Memory B cell (primary cell): ENCODE measurements at regions not wholly inside any gene's neighbourhood (a gene's known extent, or its start where the extent isn't known, plus 50 kb on each side); places are given as distances from the start of the nearest gene placed in this dataset.
"Not testable (repeated sequence)": the region's sequence is repeated elsewhere in the genome, so short reads cannot be mapped to it uniquely, and the experiment has no call there.

Source experiments
- ATAC-seq: fragments of 150-1000 bp; cut with Tn5 transposase; 2 replicates; pipeline ENCODE4 v1.10.0; 2021; ENCODE audit warnings: low read depth, mild to moderate bottlenecking, moderate library complexity
- DNase-seq, 2 donors: peaks; one replicate each; pipeline ENCODE4 v3.0.0; 2022; ENCODE audit warnings: low spot score in 2 of 2
- H3K27ac Mint-ChIP-seq: one replicate; pipeline ENCODE4 v1.8.0; 2022; ENCODE audit warnings: mild to moderate bottlenecking, moderate library complexity, mixed read lengths
- H3K27me3 Mint-ChIP-seq: one replicate; pipeline ENCODE4 v1.8.0; 2022; ENCODE audit warnings: mixed read lengths
- H3K36me3 Mint-ChIP-seq: one replicate; pipeline ENCODE4 v1.8.0; 2022; ENCODE audit warnings: mild to moderate bottlenecking, mixed read lengths
- H3K4me1 Mint-ChIP-seq: one replicate; pipeline ENCODE4 v1.8.0; 2022; ENCODE audit warnings: mixed read lengths
- H3K4me3 Mint-ChIP-seq: one replicate; pipeline ENCODE4 v1.8.0; 2022; ENCODE audit warnings: mild to moderate bottlenecking, moderate library complexity, mixed read lengths
- H3K9me3 Mint-ChIP-seq: one replicate; pipeline ENCODE4 v1.8.0; 2022; ENCODE audit warnings: mixed read lengths

DNA sequence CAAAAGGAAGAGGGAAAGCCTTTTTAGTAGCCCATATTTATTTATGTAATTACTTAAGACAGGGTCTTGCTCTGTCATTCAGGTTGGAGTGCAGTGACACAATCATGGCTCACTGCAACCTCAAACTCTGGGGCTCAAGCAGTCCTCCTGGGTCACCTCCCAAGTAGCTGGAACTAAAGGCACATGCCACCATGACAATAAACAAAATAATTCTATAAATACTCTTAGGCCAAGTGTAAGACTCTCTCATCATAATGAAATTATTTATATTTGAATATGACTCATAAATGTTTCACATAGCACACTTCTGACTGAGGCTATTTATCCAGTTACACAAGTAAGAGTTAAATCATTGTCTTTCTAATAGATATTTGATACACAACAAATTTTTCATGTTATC is 314.7 kb downstream of the AMY1C start:
- Mint-ChIP-seq H3K36me3 (no peaks in the 10 kb centered on the region), H3K9me3 (no peaks in the 10 kb centered on the region)
- ATAC-seq: no peak

DNA sequence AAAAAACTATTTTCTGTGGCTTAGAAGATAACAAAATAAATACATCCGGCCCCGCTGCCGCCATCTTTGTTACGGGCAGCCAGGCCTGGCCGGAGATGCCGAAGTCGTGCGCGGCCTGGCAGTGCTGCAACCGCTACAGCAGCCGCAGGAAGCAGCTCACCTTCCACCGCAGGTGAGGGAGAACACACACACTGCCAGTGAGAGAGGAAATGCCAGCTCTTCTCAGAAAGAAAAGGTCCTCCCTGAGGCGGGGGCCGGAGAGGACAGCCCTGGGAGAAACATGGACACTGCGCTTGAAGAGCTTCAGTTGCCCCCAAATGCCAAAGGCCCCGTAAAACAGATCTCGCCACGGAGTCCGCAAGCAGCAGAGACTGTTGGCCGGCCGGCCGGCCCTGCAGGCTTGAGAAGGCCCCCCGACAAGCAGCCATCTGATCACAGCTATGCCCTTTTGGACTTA is 323.2 kb downstream of the AMY1C start:
- no peak overlapping the region for H3K4me3 Mint-ChIP-seq
- peaks cover 4% of the 10 kb centered on the region for H3K27me3 Mint-ChIP-seq

More for the DNA sequence above, 314.7 kb downstream of the AMY1C start:
- Mint-ChIP-seq H3K27ac (no peak overlapping the region), H3K27me3 (no peaks in the 10 kb centered on the region), H3K4me1 (no peaks in the 10 kb centered on the region), H3K4me3 (no peak overlapping the region)
- DNase-seq: no peak

DNA sequence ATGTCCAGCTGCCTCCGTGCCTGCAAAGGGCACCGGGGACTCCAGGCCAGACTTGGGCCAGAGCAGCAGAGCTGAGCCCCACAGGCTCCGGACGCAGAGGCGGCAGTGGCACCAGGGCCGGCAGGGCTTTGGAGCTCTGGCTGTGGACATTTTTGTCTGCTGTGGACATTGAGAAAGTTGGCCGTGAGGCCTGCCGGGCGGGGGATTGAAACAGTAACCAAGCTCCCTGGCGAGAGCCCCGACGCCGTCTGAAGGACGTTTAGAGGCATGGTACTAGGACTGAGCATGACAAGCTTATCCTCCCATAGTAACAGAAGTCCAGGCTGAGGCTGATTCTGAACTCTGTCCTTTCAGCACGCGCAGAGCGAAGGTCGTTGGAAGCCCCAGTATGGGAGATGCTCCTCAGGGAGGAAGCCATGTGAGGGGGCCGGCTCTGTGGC is 323.8 kb downstream of the AMY1C start:
- DNase-seq (no peak), ATAC-seq (no peak)
- no peak overlapping the region for H3K27ac Mint-ChIP-seq
- no peaks in the 10 kb centered on the region for H3K4me1 Mint-ChIP-seq
- H3K27me3 Mint-ChIP-seq: peaks cover 4% of the 10 kb centered on the region
- no peaks in the 10 kb centered on the region for H3K9me3 Mint-ChIP-seq
- no peak overlapping the region for H3K4me3 Mint-ChIP-seq
- H3K36me3 Mint-ChIP-seq: no peaks in the 10 kb centered on the region

More for the DNA sequence above, 323.2 kb downstream of the AMY1C start:
- DNase-seq (no peak), ATAC-seq (no peak)
- H3K4me1 Mint-ChIP-seq: no peaks in the 10 kb centered on the region
- no peaks in the 10 kb centered on the region for H3K36me3 Mint-ChIP-seq
- H3K27ac Mint-ChIP-seq: no peak overlapping the region
- no peaks in the 10 kb centered on the region for H3K9me3 Mint-ChIP-seq

DNA sequence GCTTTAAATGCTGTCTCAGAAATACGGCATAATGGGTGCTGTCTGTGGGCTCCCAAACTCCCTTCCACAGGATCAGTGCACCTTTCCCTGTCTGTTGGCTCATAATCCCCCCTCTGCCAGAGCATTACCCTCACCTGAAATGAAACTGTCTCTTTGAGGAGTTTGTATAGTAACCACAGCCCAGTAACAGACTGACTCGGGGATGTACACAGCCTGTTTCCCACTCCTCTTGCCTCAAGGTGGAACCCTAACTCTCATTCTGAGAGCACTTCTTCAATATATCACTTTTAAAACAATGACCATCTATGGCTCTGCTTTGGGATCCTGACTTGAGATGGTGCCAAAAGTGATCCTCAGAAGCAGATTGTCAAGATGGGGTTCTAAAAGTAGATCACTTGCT is 332.5 kb downstream of the AMY1C start:
- Mint-ChIP-seq H3K4me1 (peaks cover 3% of the 10 kb centered on the region), H3K27me3 (no peaks in the 10 kb centered on the region), H3K4me3 (no peak overlapping the region), H3K27ac (no peak overlapping the region), H3K36me3 (no peaks in the 10 kb centered on the region), H3K9me3 (no peaks in the 10 kb centered on the region)
- ATAC-seq (no peak), DNase-seq (no peak)

DNA sequence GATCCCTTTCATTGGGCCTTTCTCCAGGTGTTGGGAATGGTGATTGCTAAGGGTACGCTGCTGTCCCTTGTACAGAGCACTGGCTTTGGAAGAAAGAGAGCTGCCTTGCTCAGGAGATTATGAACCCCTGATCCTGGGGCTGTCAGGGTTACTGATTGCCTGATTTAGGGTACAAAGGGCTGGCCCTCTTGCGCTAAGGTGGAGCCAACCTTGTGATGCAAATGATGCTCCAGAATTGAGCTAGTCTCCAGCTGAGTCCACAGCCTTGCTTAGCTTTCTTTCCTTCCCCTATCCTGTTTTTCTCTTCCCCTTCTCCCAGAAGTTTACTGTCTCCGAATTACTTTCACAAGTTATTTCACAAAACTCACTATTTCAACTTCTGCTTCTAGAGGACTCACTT is 334.7 kb downstream of the AMY1C start:
- DNase-seq (no peak), ATAC-seq (no peak)
- Mint-ChIP-seq H3K4me1 (peaks cover 3% of the 10 kb centered on the region), H3K27me3 (no peaks in the 10 kb centered on the region), H3K27ac (no peak overlapping the region), H3K36me3 (no peaks in the 10 kb centered on the region), H3K9me3 (no peaks in the 10 kb centered on the region), H3K4me3 (no peak overlapping the region)

DNA sequence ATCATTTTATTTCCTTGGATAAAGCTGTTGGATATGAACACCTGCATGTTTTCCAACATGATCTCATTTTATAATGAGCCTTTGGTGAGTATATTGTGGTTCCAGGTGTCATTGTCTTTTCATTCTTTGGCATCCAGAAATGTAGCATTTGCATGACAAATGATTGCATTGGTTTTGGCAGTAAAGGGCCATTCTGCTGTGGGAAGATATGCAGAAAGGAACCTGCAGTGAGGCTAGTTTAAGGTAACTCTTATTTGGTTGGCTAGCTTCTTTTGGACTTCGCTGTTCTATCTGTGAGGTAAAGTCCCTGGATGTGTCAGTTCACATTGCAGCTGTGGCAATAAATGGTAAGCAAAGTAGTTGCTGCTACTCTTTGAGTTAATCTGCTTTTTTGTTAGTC is 343.0 kb downstream of the AMY1C start:
- no peaks in the 10 kb centered on the region for H3K4me1 Mint-ChIP-seq
- H3K9me3 Mint-ChIP-seq: no peaks in the 10 kb centered on the region
- no peak overlapping the region for H3K4me3 Mint-ChIP-seq
- ATAC-seq: no peak
- no peaks in the 10 kb centered on the region for H3K27me3 Mint-ChIP-seq
- no peaks in the 10 kb centered on the region for H3K36me3 Mint-ChIP-seq
- DNase-seq: no peak
- no peak overlapping the region for H3K27ac Mint-ChIP-seq

DNA sequence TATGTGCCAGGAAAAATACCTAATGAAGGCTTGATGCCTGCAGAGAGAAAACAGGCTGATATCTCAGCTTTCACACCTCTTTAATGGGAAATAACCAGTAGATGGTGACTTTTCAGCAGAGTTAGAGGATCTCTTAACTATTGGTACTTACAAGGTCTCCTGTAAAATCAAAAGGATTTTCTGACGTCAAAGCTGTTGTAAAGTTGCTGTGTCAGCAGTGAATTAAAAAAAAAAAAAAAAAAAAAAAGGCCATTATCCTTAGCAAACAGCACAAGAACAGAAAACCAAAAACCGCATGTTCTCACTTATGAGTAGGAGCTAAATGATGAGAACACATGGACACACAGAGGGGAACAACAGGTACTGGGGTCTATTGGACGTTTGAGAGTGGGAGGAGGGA is 349.1 kb downstream of the AMY1C start:
- H3K36me3 Mint-ChIP-seq: no peaks in the 10 kb centered on the region
- no peaks in the 10 kb centered on the region for H3K4me1 Mint-ChIP-seq
- H3K27ac Mint-ChIP-seq: no peak overlapping the region
- no peaks in the 10 kb centered on the region for H3K9me3 Mint-ChIP-seq
- H3K4me3 Mint-ChIP-seq: no peak overlapping the region
- no peaks in the 10 kb centered on the region for H3K27me3 Mint-ChIP-seq
- DNase-seq (no peak), ATAC-seq (no peak)

DNA sequence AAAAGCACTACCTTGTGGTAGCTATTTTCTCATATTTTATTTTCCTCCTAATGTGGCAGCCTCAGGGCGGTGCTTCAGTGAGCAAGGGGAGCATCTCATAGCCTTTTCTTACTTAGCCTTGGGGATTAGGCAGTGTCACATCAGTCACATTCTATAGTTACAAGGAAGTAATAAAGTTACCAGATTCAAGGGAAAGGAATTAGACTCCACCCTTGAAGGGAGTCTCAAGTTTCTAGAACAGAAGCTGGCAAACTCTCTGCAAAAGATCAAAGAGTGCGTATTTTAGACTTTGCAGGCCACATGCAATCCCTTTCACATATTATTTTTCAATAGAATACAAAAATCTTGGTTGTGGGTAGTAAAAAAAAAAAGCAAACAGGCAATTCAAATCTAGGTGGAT is 350.4 kb downstream of the AMY1C start:
- Mint-ChIP-seq H3K4me1 (peaks cover 5% of the 10 kb centered on the region), H3K27me3 (no peaks in the 10 kb centered on the region), H3K9me3 (no peaks in the 10 kb centered on the region), H3K4me3 (no peak overlapping the region), H3K27ac (no peak overlapping the region), H3K36me3 (no peaks in the 10 kb centered on the region)
- DNase-seq: no peak
- ATAC-seq: no peak

DNA sequence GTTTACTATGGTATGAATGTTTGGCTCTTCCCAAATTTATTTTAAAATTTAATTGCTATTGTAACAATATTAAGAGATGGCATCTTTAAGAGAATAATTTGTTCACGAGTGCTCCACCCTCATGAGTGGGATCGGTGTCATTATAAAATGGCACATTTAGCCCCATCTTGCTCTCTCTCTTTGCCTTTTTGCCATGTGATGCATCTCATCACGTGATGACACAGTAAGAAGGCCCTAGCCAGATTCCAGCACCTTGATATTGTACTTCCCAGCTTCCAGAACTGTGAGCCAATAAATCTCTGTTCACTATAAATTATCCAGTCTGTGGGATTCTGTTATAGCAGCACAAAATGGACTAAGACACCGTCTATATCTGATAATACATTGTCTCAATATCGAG is 355.8 kb downstream of the AMY1C start:
- DNase-seq: no peak
- Mint-ChIP-seq H3K27me3 (no peaks in the 10 kb centered on the region), H3K9me3 (no peaks in the 10 kb centered on the region), H3K4me1 (peaks cover 5% of the 10 kb centered on the region), H3K36me3 (no peaks in the 10 kb centered on the region), H3K27ac (no peak overlapping the region), H3K4me3 (no peak overlapping the region)
- no peak for ATAC-seq

DNA sequence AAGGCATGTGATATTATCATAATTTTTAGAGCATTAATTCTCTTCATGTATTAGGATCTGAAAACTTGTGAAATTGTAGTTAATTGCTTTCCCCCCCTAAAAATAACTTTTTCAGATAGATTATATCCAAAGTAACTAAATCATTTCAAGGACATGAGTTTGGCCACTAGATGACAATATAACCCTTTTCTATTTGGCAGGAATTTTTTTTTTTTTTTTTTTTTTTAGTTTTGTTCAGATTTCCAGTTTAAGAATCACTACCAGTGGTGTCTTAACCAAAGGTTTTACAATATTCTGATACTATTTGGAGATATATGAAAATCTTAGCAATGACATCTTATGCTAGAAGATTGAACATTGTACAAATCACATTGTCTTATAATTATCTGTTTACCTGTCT is 370.8 kb downstream of the AMY1C start:
- H3K27ac Mint-ChIP-seq: no peak overlapping the region
- no peak for DNase-seq
- H3K4me1 Mint-ChIP-seq: no peaks in the 10 kb centered on the region
- no peaks in the 10 kb centered on the region for H3K9me3 Mint-ChIP-seq
- H3K36me3 Mint-ChIP-seq: no peaks in the 10 kb centered on the region
- no peaks in the 10 kb centered on the region for H3K27me3 Mint-ChIP-seq
- no peak overlapping the region for H3K4me3 Mint-ChIP-seq
- ATAC-seq: no peak

DNA sequence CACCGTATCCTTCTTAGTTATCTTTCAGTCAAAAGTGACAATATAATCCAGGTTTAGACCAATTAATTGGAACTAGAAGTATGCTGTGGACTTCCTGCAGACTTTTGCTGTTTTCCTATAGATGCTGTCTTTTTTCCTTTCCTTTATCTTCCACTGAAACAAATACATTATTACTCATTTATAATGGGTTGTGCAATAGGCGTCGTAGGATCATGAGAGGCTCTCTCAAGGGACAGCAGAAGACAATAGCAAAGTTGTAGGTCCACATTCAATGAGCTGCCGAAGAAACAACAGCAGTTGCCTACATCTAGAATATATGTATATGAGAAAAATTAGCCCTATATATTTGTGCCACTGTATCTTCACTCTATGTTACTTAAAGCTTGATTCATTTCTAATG is 371.6 kb downstream of the AMY1C start:
- Mint-ChIP-seq H3K4me1 (no peaks in the 10 kb centered on the region), H3K27me3 (no peaks in the 10 kb centered on the region), H3K27ac (no peak overlapping the region), H3K4me3 (no peak overlapping the region), H3K9me3 (no peaks in the 10 kb centered on the region), H3K36me3 (no peaks in the 10 kb centered on the region)
- DNase-seq (no peak), ATAC-seq (no peak)

DNA sequence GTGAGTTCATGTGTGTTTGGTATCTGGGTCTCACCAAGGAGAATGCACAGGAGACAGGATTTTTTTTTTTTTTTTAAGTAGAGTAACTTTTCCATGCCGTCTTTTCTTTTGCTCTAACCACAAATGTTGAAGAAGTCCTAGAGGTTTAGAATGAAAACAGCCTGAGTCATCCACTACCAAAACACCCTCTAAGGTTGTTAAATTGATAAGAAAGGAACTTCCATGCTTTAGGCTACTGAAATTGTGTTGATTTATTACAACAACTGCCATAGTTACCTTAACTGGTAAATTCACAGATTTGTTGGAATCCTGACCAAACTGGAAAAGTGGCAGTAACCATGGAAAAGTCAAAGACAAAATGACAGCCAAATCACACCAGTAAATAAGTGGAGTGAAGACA is 375.6 kb downstream of the AMY1C start:
- Mint-ChIP-seq H3K9me3 (no peaks in the 10 kb centered on the region), H3K4me1 (no peaks in the 10 kb centered on the region), H3K27ac (no peak overlapping the region), H3K27me3 (no peaks in the 10 kb centered on the region), H3K4me3 (no peak overlapping the region), H3K36me3 (no peaks in the 10 kb centered on the region)
- DNase-seq: no peak
- no peak for ATAC-seq

DNA sequence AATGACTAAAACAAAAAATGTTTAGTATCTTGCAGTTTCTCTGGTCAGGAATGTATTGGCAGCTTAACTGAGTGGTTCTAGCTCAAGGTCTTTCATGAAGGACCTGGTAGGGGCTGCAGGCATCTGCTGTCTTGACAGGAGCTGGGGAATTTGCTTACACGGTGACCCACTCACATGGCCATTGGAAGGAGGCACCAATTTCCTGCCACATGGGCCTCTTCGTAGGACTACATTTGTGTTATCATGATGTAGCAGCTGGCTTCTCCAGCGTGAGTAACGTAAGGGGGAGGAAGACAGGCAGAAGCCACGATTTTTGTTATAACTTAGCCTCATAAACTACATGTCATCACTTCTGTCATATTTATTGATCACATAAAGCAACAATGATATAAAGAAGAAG is 376.3 kb downstream of the AMY1C start:
- Mint-ChIP-seq H3K4me1 (no peaks in the 10 kb centered on the region), H3K9me3 (no peaks in the 10 kb centered on the region), H3K27me3 (peaks cover 2% of the 10 kb centered on the region), H3K27ac (no peak overlapping the region), H3K4me3 (no peak overlapping the region), H3K36me3 (no peaks in the 10 kb centered on the region)
- DNase-seq (no peak), ATAC-seq (no peak)

DNA sequence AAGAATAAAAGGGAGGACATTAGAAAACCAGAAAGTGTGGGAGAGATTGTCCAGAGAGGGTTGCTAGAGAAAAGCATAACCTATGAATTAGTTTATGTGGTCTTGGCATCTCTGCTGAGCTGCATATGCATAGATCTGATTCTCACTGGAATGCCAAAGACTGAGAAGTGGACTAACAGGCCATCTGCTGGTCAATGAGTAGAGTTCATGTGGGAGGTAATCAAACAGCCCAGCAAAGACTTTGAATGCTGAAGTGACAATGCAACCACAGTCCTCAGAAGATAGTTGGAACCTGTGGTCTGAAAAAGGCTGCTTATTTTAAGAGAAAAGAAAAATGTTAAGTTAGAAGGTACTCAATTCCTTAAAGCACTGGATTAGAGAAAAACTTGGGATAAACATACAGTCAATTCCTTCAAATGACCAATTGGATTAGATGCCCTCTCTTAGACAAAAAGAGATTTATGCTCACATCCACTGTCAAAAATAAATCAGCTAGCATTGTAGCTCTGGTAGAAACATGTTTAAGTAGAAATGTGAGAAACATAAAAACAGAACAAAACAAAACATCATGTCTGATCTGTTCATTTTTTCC is 382.8 kb downstream of the AMY1C start:
- no peak overlapping the region for H3K4me3 Mint-ChIP-seq
- DNase-seq: no peak
- peaks cover 3% of the 10 kb centered on the region for H3K27me3 Mint-ChIP-seq
- no peak overlapping the region for H3K27ac Mint-ChIP-seq
- no peaks in the 10 kb centered on the region for H3K36me3 Mint-ChIP-seq
- no peaks in the 10 kb centered on the region for H3K9me3 Mint-ChIP-seq
- ATAC-seq: peak; percentile 46
- no peaks in the 10 kb centered on the region for H3K4me1 Mint-ChIP-seq

DNA sequence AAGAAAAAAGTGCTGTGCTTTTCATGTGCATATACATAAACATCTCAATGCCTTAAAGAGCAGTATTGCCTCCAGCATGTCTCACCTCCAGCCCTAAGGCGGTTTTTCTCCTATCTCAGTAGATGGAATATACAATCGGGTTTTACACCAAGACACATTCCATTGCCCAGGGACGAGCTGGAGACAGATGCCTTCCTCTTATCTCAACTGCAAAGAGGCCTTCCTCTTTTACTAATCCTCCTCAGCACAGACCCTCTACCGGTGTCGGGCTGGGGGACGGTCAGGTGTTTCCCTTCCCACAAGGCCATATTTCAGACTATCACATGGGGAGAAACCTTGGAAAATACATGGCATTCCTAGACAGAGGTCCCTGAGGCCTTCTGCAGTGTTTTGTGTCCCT is 385.3 kb downstream of the AMY1C start:
- H3K36me3 Mint-ChIP-seq, DNase-seq, H3K27ac Mint-ChIP-seq, H3K27me3 Mint-ChIP-seq, H3K9me3 Mint-ChIP-seq, H3K4me1 Mint-ChIP-seq, H3K4me3 Mint-ChIP-seq, ATAC-seq: not testable (repeated sequence)
